Neural progenitor cell (in vitro differentiated cells): ENCODE measurements at regions not wholly inside any gene's neighbourhood (a gene's known extent, or its start where the extent isn't known, plus 50 kb on each side); places are given as distances from the start of the nearest gene placed in this dataset.

Experiments
- DNase-seq: peaks from one replicate; pipeline ENCODE4 v3.0.0-alpha.2; 2016; ENCODE audit warnings: low spot score
- H2AFZ ChIP-seq: fragments of 200-600 bp; sonication (generic); replicated peaks from 2 replicates; pipeline ENCODE4 v1.6.1; 2016; ENCODE audit warnings: antibody characterized with exemption
- H3F3A ChIP-seq: fragments of 200-600 bp; sonication (generic); 2 replicates; pipeline ENCODE4 v1.6.1; 2016; ENCODE audit warnings: antibody characterized with exemption, low read depth
- H3K27ac ChIP-seq: fragments of 200-600 bp; sonication (generic); 2 replicates; pipeline ENCODE4 v1.5.1; 2016; ENCODE audit warnings: mild to moderate bottlenecking
- H3K27me3 ChIP-seq: fragments of 200-600 bp; sonication (generic); 2 replicates; pipeline ENCODE4 v1.6.1; 2016; ENCODE audit warnings: mild to moderate bottlenecking, moderate library complexity
- H3K36me3 ChIP-seq: fragments of 200-600 bp; sonication (generic); 2 replicates; pipeline ENCODE4 v1.5.1; 2016
- H3K4me1 ChIP-seq: fragments of 200-600 bp; sonication (generic); 2 replicates; pipeline ENCODE4 v1.6.1; 2016; ENCODE audit warnings: mixed run types
- H3K4me2 ChIP-seq: fragments of 200-600 bp; sonication (generic); 2 replicates; pipeline ENCODE4 v1.6.1; 2016
- H3K4me3 ChIP-seq: fragments of 200-600 bp; sonication (generic); 2 replicates; pipeline ENCODE4 v1.5.1; 2016
- H3K79me2 ChIP-seq: fragments of 200-600 bp; sonication (generic); 2 replicates; pipeline ENCODE4 v1.6.1; 2016; ENCODE audit warnings: low read depth
- H3K9ac ChIP-seq: fragments of 200-600 bp; sonication (generic); 2 replicates; pipeline ENCODE4 v1.6.1; 2016
- H3K9me3 ChIP-seq: fragments of 200-600 bp; sonication (generic); 2 replicates; pipeline ENCODE4 v1.5.1; 2016; ENCODE audit warnings: low read depth
- H4K20me1 ChIP-seq: fragments of 200-600 bp; sonication (generic); 2 replicates; pipeline ENCODE4 v1.6.1; 2016; ENCODE audit warnings: low read depth
- H3K27ac Mint-ChIP-seq: 3 replicates; pipeline ENCODE4 v1.8.0; 2021; ENCODE audit warnings: mixed read lengths
- H3K27me3 Mint-ChIP-seq: 2 replicates; pipeline ENCODE4 v1.8.0; 2022; ENCODE audit warnings: low read depth, mild to moderate bottlenecking, inconsistent platforms, moderate library complexity, mixed read lengths; ENCODE audit not compliant: insufficient read depth
- H3K36me3 Mint-ChIP-seq: 3 replicates; pipeline ENCODE4 v1.8.0; 2021; ENCODE audit warnings: mixed read lengths
- H3K4me1 Mint-ChIP-seq: 3 replicates; pipeline ENCODE4 v1.8.0; 2021; ENCODE audit warnings: mixed read lengths
- H3K4me3 Mint-ChIP-seq: 3 replicates; pipeline ENCODE4 v1.8.0; 2021; ENCODE audit warnings: mild to moderate bottlenecking, moderate library complexity, mixed read lengths
- H3K9me3 Mint-ChIP-seq: 3 replicates; pipeline ENCODE4 v1.8.0; 2020; ENCODE audit warnings: mixed read lengths
- CTCF ChIP-seq: fragments of 200-600 bp; sonication (generic); IDR thresholded peaks from 2 replicates; pipeline ENCODE4 v1.5.1; 2017; ENCODE audit warnings: antibody characterized with exemption, mild to moderate bottlenecking
- EZH2 ChIP-seq: fragments of 200-600 bp; sonication (generic); IDR thresholded peaks from 2 replicates; pipeline ENCODE4 v1.6.1; 2017; ENCODE audit warnings: antibody characterized with exemption, mild to moderate bottlenecking, moderate library complexity
- EZH2phosphoT487 ChIP-seq: fragments of 200-600 bp; sonication (generic); IDR thresholded peaks from 2 replicates; pipeline ENCODE4 v1.6.1; 2017; ENCODE audit warnings: antibody characterized with exemption

GRCh38 chr4:179762840-179763239, 2320.6 kb upstream of the AGA start:
- Histone ChIP-seq H3K27ac (no peak overlapping the region), H4K20me1 (no peaks in the 10 kb centered on the region), H3F3A (no peaks in the 10 kb centered on the region), H2AFZ (no peak overlapping the region), H3K4me1 (no peaks in the 10 kb centered on the region), H3K9me3 (no peaks in the 10 kb centered on the region), H3K4me2 (no peak overlapping the region), H3K4me3 (no peak overlapping the region), H3K36me3 (no peaks in the 10 kb centered on the region), H3K9ac (no peak overlapping the region), H3K79me2 (no peaks in the 10 kb centered on the region), H3K27me3 (no peaks in the 10 kb centered on the region)
- Mint-ChIP-seq H3K4me3 (no peak overlapping the region), H3K27ac (no peak overlapping the region), H3K36me3 (no peaks in the 10 kb centered on the region), H3K4me1 (no peaks in the 10 kb centered on the region), H3K27me3 (peaks cover 4% of the 10 kb centered on the region), H3K9me3 (peaks cover 2% of the 10 kb centered on the region)
- TF ChIP-seq EZH2phosphoT487 (no peak), EZH2 (no peak), CTCF (no peak)
- no peak for DNase-seq

- Histone ChIP-seq H3K27ac (no peak overlapping the region), H3K4me1 (no peaks in the 10 kb centered on the region), H3K9me3 (no peaks in the 10 kb centered on the region), H3K4me2 (no peak overlapping the region), H3K79me2 (no peaks in the 10 kb centered on the region), H3K36me3 (no peaks in the 10 kb centered on the region), H2AFZ (no peak overlapping the region), H3F3A (no peaks in the 10 kb centered on the region), H4K20me1 (no peaks in the 10 kb centered on the region), H3K27me3 (no peaks in the 10 kb centered on the region), H3K4me3 (no peak overlapping the region), H3K9ac (no peak overlapping the region)
- peaks cover 4% of the 10 kb centered on the region for H3K27me3 Mint-ChIP-seq
- no peak overlapping the region for H3K4me3 Mint-ChIP-seq
- no peak for TF ChIP-seq EZH2
- TF ChIP-seq CTCF: no peak
- TF ChIP-seq EZH2phosphoT487: no peak
- peaks cover 2% of the 10 kb centered on the region for H3K9me3 Mint-ChIP-seq
- H3K36me3 Mint-ChIP-seq: no peaks in the 10 kb centered on the region
- no peaks in the 10 kb centered on the region for H3K4me1 Mint-ChIP-seq
- H3K27ac Mint-ChIP-seq: no peak overlapping the region
- DNase-seq: no peak
These were observed 2324.7 kb upstream of the AGA start for GRCh38 chr4:179766938-179767337.

- no peak overlapping the region for H3K9ac ChIP-seq
- DNase-seq: no peak
- no peaks in the 10 kb centered on the region for H3K36me3 ChIP-seq
- H3K4me2 ChIP-seq: no peak overlapping the region
- H3K4me1 ChIP-seq: no peaks in the 10 kb centered on the region
- Mint-ChIP-seq H3K9me3 (peaks cover 2% of the 10 kb centered on the region), H3K27me3 (no peaks in the 10 kb centered on the region), H3K36me3 (no peaks in the 10 kb centered on the region), H3K4me1 (no peaks in the 10 kb centered on the region), H3K27ac (no peak overlapping the region), H3K4me3 (no peak overlapping the region)
- no peak overlapping the region for H2AFZ ChIP-seq
- H3K27me3 ChIP-seq: peaks cover 17% of the 10 kb centered on the region
- no peaks in the 10 kb centered on the region for H4K20me1 ChIP-seq
- H3K4me3 ChIP-seq: no peak overlapping the region
- no peaks in the 10 kb centered on the region for H3K79me2 ChIP-seq
- H3K27ac ChIP-seq: no peak overlapping the region
- H3F3A ChIP-seq: no peaks in the 10 kb centered on the region
- no peaks in the 10 kb centered on the region for H3K9me3 ChIP-seq
- no peak for TF ChIP-seq CTCF
- no peak for TF ChIP-seq EZH2
- TF ChIP-seq EZH2phosphoT487: no peak
These were observed 2326.8 kb upstream of the AGA start for GRCh38 chr4:179768996-179769395.
